Common myeloid progenitor, CD34-positive (primary cell): ENCODE measurements at regions not wholly inside any gene's neighbourhood (a gene's known extent, or its start where the extent isn't known, plus 50 kb on each side); places are given as distances from the start of the nearest gene placed in this dataset.
"Not testable (repeated sequence)": the region's sequence is repeated elsewhere in the genome, so short reads cannot be mapped to it uniquely, and the experiment has no call there.

Experiments used
- CTCF ChIA-PET: fragments of 350-600 bp; sonication (Branson Sonifier 250); formaldehyde crosslinking; loops from one replicate; lab custom pipeline; 2021; ENCODE audit warnings: antibody characterized with exemption; lab: Charles Lee
- POLR2A ChIA-PET: fragments of 350-600 bp; sonication (Branson Sonifier 250); formaldehyde crosslinking; loops from one replicate; lab custom pipeline; 2021; ENCODE audit warnings: antibody characterized with exemption; lab: Charles Lee
- DNase-seq, 3 donors: peaks; one replicate each; pipeline versions ENCODE4 v3.0.0 to v3.0.0-alpha.2; 2013
- H3K27ac ChIP-seq, 2 experiments: 1 replicate in 1 of 2; 2 replicates in 1 of 2; pipeline ENCODE4 v1.7.0; 2013; ENCODE audit warnings: inconsistent platforms in 2 of 2, low read length in 2 of 2, mild to moderate bottlenecking in 2 of 2, low read depth in 1 of 2, moderate library complexity in 1 of 2; ENCODE audit not compliant: severe bottlenecking in 2 of 2, insufficient read depth in 1 of 2, poor library complexity in 1 of 2
- H3K27me3 ChIP-seq, 5 experiments: replicated peaks in 2 of 5; 1 replicate in 3 of 5; 2 replicates in 2 of 5; pipeline versions ENCODE4 v1.6.1 to v1.7.0; 2013; ENCODE audit warnings: low read length in 4 of 5, mild to moderate bottlenecking in 2 of 5, moderate library complexity in 2 of 5, inconsistent platforms in 1 of 5; ENCODE audit not compliant: insufficient read depth in 5 of 5, control insufficient read depth in 4 of 5
- H3K36me3 ChIP-seq, 4 experiments: 1 replicate in 2 of 4; 2 replicates in 2 of 4; pipeline versions ENCODE4 v1.6.1 to v1.7.0; 2013; ENCODE audit warnings: low read length in 3 of 4, control low read depth in 1 of 4, mild to moderate bottlenecking in 1 of 4; ENCODE audit not compliant: control insufficient read depth in 4 of 4, insufficient read depth in 4 of 4
- H3K4me1 ChIP-seq, 4 experiments: 1 replicate in 3 of 4; 2 replicates in 1 of 4; pipeline versions ENCODE4 v1.6.1 to v1.7.1; 2013; ENCODE audit warnings: low read length in 3 of 4, mild to moderate bottlenecking in 3 of 4, control low read depth in 1 of 4, inconsistent platforms in 1 of 4, moderate library complexity in 1 of 4; ENCODE audit not compliant: control insufficient read depth in 4 of 4, insufficient read depth in 4 of 4; ENCODE audit errors: control extremely low read depth in 1 of 4
- H3K4me3 ChIP-seq, 7 experiments: 1 replicate in 4 of 7; 2 replicates in 3 of 7; pipeline versions ENCODE4 v1.5.1 to v1.7.0; 2013; ENCODE audit warnings: mild to moderate bottlenecking in 7 of 7, low read length in 6 of 7, moderate library complexity in 6 of 7, inconsistent platforms in 2 of 7, low read depth in 2 of 7, control low read depth in 1 of 7; ENCODE audit not compliant: insufficient read depth in 4 of 7, control insufficient read depth in 1 of 7; ENCODE audit errors: extremely low read depth in 1 of 7
- H3K9me3 ChIP-seq, 5 experiments: 1 replicate in 4 of 5; 2 replicates in 1 of 5; pipeline versions ENCODE4 v1.6.1 to v1.7.1; 2013; ENCODE audit warnings: low read length in 4 of 5, mild to moderate bottlenecking in 2 of 5, inconsistent platforms in 1 of 5, low read depth in 1 of 5, moderate library complexity in 1 of 5; ENCODE audit not compliant: control insufficient read depth in 4 of 5, insufficient read depth in 2 of 5; ENCODE audit errors: control extremely low read depth in 1 of 5
- WGBS: methylation state at CpG from one replicate; pipeline ENCODE4 v1.1.5; 2013; ENCODE audit not compliant: insufficient coverage; 5-methylcytosine and 5-hydroxymethylcytosine counted together

GRCh38 chrX:65203545-65203944 is 227.3 kb upstream of the ZC4H2 start:
- Histone ChIP-seq H3K4me1 (no peaks in the 10 kb centered on the region), H3K4me3 (no peak overlapping the region), H3K27me3 (no peaks in the 10 kb centered on the region), H3K27ac (no peak overlapping the region), H3K9me3 (peaks cover 0 to 2% (median 0%) of the 10 kb centered on the region in 5 experiments), H3K36me3 (no peaks in the 10 kb centered on the region)
- POLR2A ChIA-PET = no interaction called here
- 73% methylated on average over 3 of the region's 3 CpGs for WGBS
- CTCF ChIA-PET = no interaction called here
- DNase-seq = no peak

DNA sequence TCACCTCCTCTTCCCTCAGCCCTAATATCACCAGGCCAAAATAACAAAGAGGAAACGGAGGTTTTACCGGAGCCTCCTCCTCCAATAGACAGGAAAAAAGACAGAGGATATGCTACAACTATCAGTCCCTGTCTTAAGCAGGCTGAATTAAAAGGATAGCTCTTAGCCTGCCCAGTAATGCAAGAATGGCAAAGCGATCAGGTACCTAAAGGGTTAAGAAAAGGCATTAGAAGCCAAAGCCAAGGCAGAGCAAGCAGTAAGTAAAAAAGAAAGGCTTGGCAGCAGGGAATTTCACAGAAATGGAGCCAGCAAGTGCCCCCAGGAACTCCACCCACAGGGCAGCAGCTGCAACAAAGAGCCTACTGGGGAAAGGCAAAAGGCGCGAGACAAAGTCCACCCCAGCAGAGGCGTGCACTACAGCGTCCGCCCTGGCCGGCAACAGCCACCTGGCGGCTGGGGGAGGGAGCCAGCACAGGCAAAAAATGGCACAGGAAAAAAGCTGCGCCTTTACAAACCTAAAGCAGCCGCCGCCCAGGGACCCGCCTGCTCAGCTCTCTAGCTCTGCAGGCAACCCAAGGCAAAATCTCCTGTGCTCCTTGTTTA is 220.6 kb upstream of the ZC4H2 start:
- peaks cover 0 to 2% (median under 1%) of the 10 kb centered on the region in 4 experiments for H3K4me1 ChIP-seq
- peak; percentile 2 to 50 (median 40) for DNase-seq
- CTCF ChIA-PET = interaction anchor here (1.3 kb wide), 1 partner anchor 163 kb away, joined by 3 read pairs; no protein-coding TSS in a partner anchor
- H3K9me3 ChIP-seq = peaks cover 0 to 5% (median 0%) of the 10 kb centered on the region in 5 experiments
- POLR2A ChIA-PET = no interaction called here
- H3K36me3 ChIP-seq = no peaks in the 10 kb centered on the region
- H3K27ac ChIP-seq = no peak overlapping the region
- no peaks in the 10 kb centered on the region for H3K27me3 ChIP-seq
- 30% methylated on average over 11 of the region's 14 CpGs for WGBS
- peak overlapping the region in 2 of 7 experiments; percentile 28 to 50 for H3K4me3 ChIP-seq

DNA sequence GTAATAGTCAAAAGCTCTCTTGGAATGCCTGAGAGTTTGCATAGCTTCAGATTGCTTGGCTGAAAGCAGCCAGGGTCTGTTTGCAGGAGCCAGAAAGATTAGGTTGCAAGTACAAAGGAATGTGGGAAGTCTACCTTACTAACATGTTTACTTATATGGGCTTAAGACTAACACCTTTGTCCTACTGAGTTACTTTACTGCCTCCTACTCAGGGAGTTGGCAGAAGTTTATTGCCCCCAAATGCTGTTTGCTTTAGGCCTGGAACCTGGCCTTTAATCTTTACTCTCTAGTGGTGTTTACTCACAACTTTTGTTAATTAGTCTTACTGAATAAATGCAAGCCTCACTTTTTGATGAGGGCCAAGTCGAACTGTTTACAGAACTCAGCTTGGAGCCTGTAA is 219.4 kb upstream of the ZC4H2 start:
- POLR2A ChIA-PET = no interaction called here
- Histone ChIP-seq H3K36me3 (no peaks in the 10 kb centered on the region), H3K27me3 (no peaks in the 10 kb centered on the region), H3K27ac (no peak overlapping the region), H3K4me3 (no peak overlapping the region), H3K9me3 (peaks cover 0 to 5% (median 0%) of the 10 kb centered on the region in 5 experiments), H3K4me1 (peaks cover 0 to 2% (median under 1%) of the 10 kb centered on the region in 4 experiments)
- DNase-seq = no peak
- WGBS = 80% methylated on average over 1 of the region's 1 CpG
- CTCF ChIA-PET = no interaction called here

GRCh38 chrX:65194547-65194946 is 218.3 kb upstream of the ZC4H2 start:
- Histone ChIP-seq H3K36me3 (no peaks in the 10 kb centered on the region), H3K9me3 (peaks cover 0 to 3% (median 0%) of the 10 kb centered on the region in 5 experiments), H3K4me1 (peaks cover 0 to 2% (median under 1%) of the 10 kb centered on the region in 4 experiments), H3K4me3 (no peak overlapping the region), H3K27ac (no peak overlapping the region), H3K27me3 (no peaks in the 10 kb centered on the region)
- ChIA-PET POLR2A (no interaction called here), CTCF (no interaction called here)
- DNase-seq = no peak
- 80% methylated on average over 1 of the region's 5 CpGs for WGBS

DNA sequence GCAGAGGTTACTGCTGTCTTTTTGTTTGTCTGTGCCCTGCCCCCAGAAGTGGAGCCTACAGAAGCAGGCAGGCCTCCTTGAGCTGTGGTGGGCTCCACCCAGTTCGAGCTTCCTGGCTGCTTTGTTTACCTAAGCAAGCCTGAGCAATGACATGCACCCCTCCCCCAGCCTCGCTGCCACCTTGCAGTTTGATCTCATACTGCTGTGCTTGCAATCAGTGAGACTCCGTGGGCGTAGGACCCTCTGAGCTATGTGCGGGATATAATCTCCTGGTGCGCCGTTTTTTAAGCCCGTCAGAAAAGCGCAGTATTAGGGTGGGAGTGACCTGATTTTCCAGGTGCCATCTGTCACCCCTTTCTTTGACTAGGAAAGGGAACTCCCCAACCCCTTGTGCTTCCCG is 187.1 kb upstream of the ZC4H2 start:
- H3K36me3 ChIP-seq, H3K9me3 ChIP-seq, CTCF ChIA-PET, H3K27ac ChIP-seq, H3K27me3 ChIP-seq, POLR2A ChIA-PET, H3K4me1 ChIP-seq, DNase-seq, H3K4me3 ChIP-seq: not testable (repeated sequence)
- WGBS = 100% methylated on average over 4 of the region's 10 CpGs

GRCh38 chrX:65148232-65148631 is 172.0 kb upstream of the ZC4H2 start:
- ChIA-PET CTCF (no interaction called here), POLR2A (no interaction called here)
- Histone ChIP-seq H3K36me3 (peaks cover 0 to 2% (median 0%) of the 10 kb centered on the region in 4 experiments), H3K9me3 (peaks cover 0 to 13% (median 3%) of the 10 kb centered on the region in 5 experiments), H3K27me3 (no peaks in the 10 kb centered on the region), H3K27ac (no peak overlapping the region), H3K4me3 (no peak overlapping the region), H3K4me1 (no peaks in the 10 kb centered on the region)
- WGBS = 87% methylated on average over 5 of the region's 5 CpGs
- DNase-seq = no peak

DNA sequence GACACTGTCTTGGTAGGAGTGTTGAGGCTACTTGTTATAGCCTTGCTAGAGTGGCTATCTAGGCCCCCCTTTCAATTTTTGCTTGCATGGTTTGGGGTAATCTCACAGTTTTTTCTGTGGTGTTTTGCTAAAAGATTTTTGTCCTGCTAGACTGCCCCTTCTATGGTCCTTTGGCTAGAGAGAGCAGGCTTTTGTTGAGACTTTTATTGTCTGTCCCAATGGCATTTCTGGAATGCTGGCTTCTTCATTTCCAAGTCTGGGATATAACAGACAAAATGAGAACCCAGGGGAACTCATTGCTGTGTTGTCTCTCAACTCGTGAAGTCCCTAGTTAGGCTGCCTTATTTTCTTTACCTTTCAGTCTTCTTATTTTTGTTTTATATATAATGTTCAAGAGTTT is 160.2 kb upstream of the ZC4H2 start:
- H3K36me3 ChIP-seq = no peaks in the 10 kb centered on the region
- POLR2A ChIA-PET = no interaction called here
- no peaks in the 10 kb centered on the region for H3K27me3 ChIP-seq
- peaks cover 0 to 2% (median 1%) of the 10 kb centered on the region in 5 experiments for H3K9me3 ChIP-seq
- DNase-seq = no peak
- H3K27ac ChIP-seq = no peak overlapping the region
- H3K4me3 ChIP-seq = no peak overlapping the region
- H3K4me1 ChIP-seq = no peaks in the 10 kb centered on the region
- CTCF ChIA-PET = no interaction called here
- WGBS = no CpG with 5 or more reads among the region's 1 CpG
